ENCODE measurements at regions not wholly inside any gene's neighbourhood (a gene's known extent, or its start where the extent isn't known, plus 50 kb on each side); places are given as distances from the start of the nearest gene placed in this dataset.

- Histone ChIP-seq H3K36me3 (no peaks in the 10 kb centered on the region), H3K4me1 (no peaks in the 10 kb centered on the region), H3K27me3 (replicated peaks in 1 of 7) (no peaks in the 10 kb centered on the region), H3K9me3 (no peaks in the 10 kb centered on the region), H3K27ac (no peak overlapping the region), H3K4me3 (no peak overlapping the region)
- TF ChIP-seq POLR2A (IDR thresholded peaks at IDR 0.05) (no peak), CTCF (IDR thresholded peaks at IDR 0.05 in 8 of 11, conservative IDR thresholded peaks at IDR 0.05 in 3 of 11) (no peak), POLR2AphosphoS5 (IDR thresholded peaks at IDR 0.05) (no peak)
- WGBS, 5 donors = 45 to 66% (median 51%) methylated on average over 1 of the region's 1 CpG
- DNase-seq = no peak
- intact Hi-C loops (cut with DNase I; ENCODE audit: low total_unique reads) = no loop called here
These were observed 340.2 kb downstream of the GASK1B start for GRCh38 chr4:157832596-157832995.

- Histone ChIP-seq H3K4me3 (no peak overlapping the region), H3K36me3 (no peaks in the 10 kb centered on the region), H3K27ac (no peak overlapping the region), H3K27me3 (replicated peaks in 1 of 7) (no peaks in the 10 kb centered on the region), H3K4me1 (no peaks in the 10 kb centered on the region), H3K9me3 (peaks cover 0 to 26% (median 9%) of the 10 kb centered on the region in 8 donors)
- intact Hi-C loops (cut with DNase I; ENCODE audit: low total_unique reads) = no loop called here
- whole genome bisulfite sequencing, 5 donors = 91 to 95% (median 92%) methylated on average over 6 to 8 of the region's 8 CpGs
- TF ChIP-seq CTCF (IDR thresholded peaks at IDR 0.05 in 8 of 11, conservative IDR thresholded peaks at IDR 0.05 in 3 of 11) = no peak
- TF ChIP-seq POLR2AphosphoS5 (IDR thresholded peaks at IDR 0.05) = no peak
- TF ChIP-seq POLR2A (IDR thresholded peaks at IDR 0.05) = no peak
- no peak for DNase-seq
These were observed 348.8 kb downstream of the GASK1B start for GRCh38 chr4:157824021-157824420.

GRCh38 chr4:157821814-157822213 is 351.0 kb downstream of the GASK1B start:
- no peak for DNase-seq
- H3K4me3 ChIP-seq = no peak overlapping the region
- H3K27ac ChIP-seq = no peak overlapping the region
- no peaks in the 10 kb centered on the region for H3K36me3 ChIP-seq
- peaks cover 0 to 23% (median 9%) of the 10 kb centered on the region in 8 donors for H3K9me3 ChIP-seq
- intact Hi-C loops (cut with DNase I; ENCODE audit: low total_unique reads) = no loop called here
- H3K4me1 ChIP-seq = no peaks in the 10 kb centered on the region
- no peaks in the 10 kb centered on the region for H3K27me3 ChIP-seq (replicated peaks in 1 of 7)
- 77 to 92% (median 89%) methylated on average over 6 to 15 of the region's 15 CpGs for WGBS, 5 donors
- TF ChIP-seq POLR2A (IDR thresholded peaks at IDR 0.05) (no peak), POLR2AphosphoS5 (IDR thresholded peaks at IDR 0.05) (no peak), CTCF (IDR thresholded peaks at IDR 0.05 in 8 of 11, conservative IDR thresholded peaks at IDR 0.05 in 3 of 11) (no peak)

GRCh38 chr4:157819693-157820464 is 352.9 kb downstream of the GASK1B start:
- Histone ChIP-seq H3K4me3 (no peak overlapping the region), H3K36me3 (no peaks in the 10 kb centered on the region), H3K4me1 (no peaks in the 10 kb centered on the region), H3K27ac (no peak overlapping the region), H3K9me3 (peaks cover 0 to 19% (median 7%) of the 10 kb centered on the region in 8 donors), H3K27me3 (replicated peaks in 1 of 7) (no peaks in the 10 kb centered on the region)
- intact Hi-C loops (cut with DNase I; ENCODE audit: low total_unique reads) = no loop called here
- WGBS, 5 donors = 90 to 95% (median 91%) methylated on average over 18 to 20 of the region's 20 CpGs
- TF ChIP-seq POLR2AphosphoS5 (IDR thresholded peaks at IDR 0.05) (no peak), CTCF (IDR thresholded peaks at IDR 0.05 in 8 of 11, conservative IDR thresholded peaks at IDR 0.05 in 3 of 11) (no peak)
- no peak for DNase-seq

All from spleen (tissue), 11 donors.